CD4-positive, alpha-beta T cell (primary cell): ENCODE measurements at regions not wholly inside any gene's neighbourhood (a gene's known extent, or its start where the extent isn't known, plus 50 kb on each side); places are given as distances from the start of the nearest gene placed in this dataset.

ENCODE experiments used
- ATAC-seq: fragments of 200-7000 bp; cut with Tn5 transposase; one replicate; pipeline ENCODE4 v1.10.0; 2022; ENCODE audit warnings: mild to moderate bottlenecking; ENCODE audit not compliant: poor library complexity
- CTCF ChIA-PET: fragments of 350-600 bp; sonication (Branson Sonifier 250); formaldehyde crosslinking; loops from one replicate; lab custom pipeline; 2021; ENCODE audit warnings: antibody characterized with exemption, inconsistent platforms; lab: Charles Lee
- POLR2A ChIA-PET: fragments of 350-600 bp; sonication (Branson Sonifier 250); formaldehyde crosslinking; loops from one replicate; lab custom pipeline; 2021; ENCODE audit warnings: antibody characterized with exemption, inconsistent platforms; lab: Charles Lee
- DNase-seq, 14 experiments: peaks; one replicate each; pipeline ENCODE4 v3.0.0-alpha.2; 2013 to 2020; ENCODE audit warnings: mixed read lengths in 2 of 14
- H3K27ac ChIP-seq, 2 donors: one replicate each; pipeline versions ENCODE4 v1.5.1 to v1.7.0; 2013; ENCODE audit warnings: low read length in 2 of 2, low read depth in 1 of 2, mild to moderate bottlenecking in 1 of 2
- H3K27me3 ChIP-seq, 2 experiments: 1 replicate in 1 of 2; 2 replicates in 1 of 2; pipeline versions ENCODE4 v1.6.1 to v1.7.0; 2013; ENCODE audit warnings: low read length in 2 of 2, control low read depth in 1 of 2, mild to moderate bottlenecking in 1 of 2, moderate library complexity in 1 of 2; ENCODE audit not compliant: insufficient read depth in 2 of 2, control insufficient read depth in 1 of 2
- H3K36me3 ChIP-seq: one replicate; pipeline ENCODE4 v1.6.1; 2013; ENCODE audit warnings: low read length, control low read depth; ENCODE audit not compliant: insufficient read depth
- H3K4me1 ChIP-seq: one replicate; pipeline ENCODE4 v1.6.1; 2013; ENCODE audit warnings: low read length, control low read depth; ENCODE audit not compliant: insufficient read depth
- H3K4me3 ChIP-seq: one replicate; pipeline ENCODE4 v1.5.1; 2013; ENCODE audit warnings: mild to moderate bottlenecking, low read length, moderate library complexity
- H3K9me3 ChIP-seq, 2 experiments: 1 replicate in 1 of 2; 2 replicates in 1 of 2; pipeline versions ENCODE4 v1.6.1 to v1.7.0; 2013; ENCODE audit warnings: low read length in 2 of 2, mild to moderate bottlenecking in 2 of 2, control low read depth in 1 of 2, moderate library complexity in 1 of 2; ENCODE audit not compliant: control insufficient read depth in 1 of 2, insufficient read depth in 1 of 2
- H3K27ac Mint-ChIP-seq: one replicate; pipeline ENCODE4 v1.8.0; 2020; ENCODE audit warnings: mixed read lengths
- H3K27me3 Mint-ChIP-seq: one replicate; pipeline ENCODE4 v1.8.0; 2021; ENCODE audit warnings: mixed read lengths
- H3K36me3 Mint-ChIP-seq: one replicate; pipeline ENCODE4 v1.8.0; 2021; ENCODE audit warnings: low read depth, mixed read lengths
- H3K4me1 Mint-ChIP-seq: one replicate; pipeline ENCODE4 v1.8.0; 2021; ENCODE audit warnings: low read depth, mixed read lengths
- H3K4me3 Mint-ChIP-seq: one replicate; pipeline ENCODE4 v1.8.0; 2020; ENCODE audit warnings: mild to moderate bottlenecking, mixed read lengths
- H3K9me3 Mint-ChIP-seq: one replicate; pipeline ENCODE4 v1.8.0; 2020; ENCODE audit warnings: mixed read lengths
- intact Hi-C, 2 experiments: fragments of 100-400 bp; cut with DNase I in 1 of 2; cut with micrococcal nuclease in 1 of 2; formaldehyde crosslinking; loops; one replicate each; pipeline versions ENCODE4 v1.15.1 to v1.9.0; 2023 to 2025; cut with DNase I, micrococcal nuclease
- TF ChIP-seq, protein P1 (sequence below): fragments of 200-600 bp; IDR thresholded peaks from one replicate; pipeline ENCODE4 v1.8.0; 2022; ENCODE audit warnings: antibody characterized with exemption, mild to moderate bottlenecking

DNA sequence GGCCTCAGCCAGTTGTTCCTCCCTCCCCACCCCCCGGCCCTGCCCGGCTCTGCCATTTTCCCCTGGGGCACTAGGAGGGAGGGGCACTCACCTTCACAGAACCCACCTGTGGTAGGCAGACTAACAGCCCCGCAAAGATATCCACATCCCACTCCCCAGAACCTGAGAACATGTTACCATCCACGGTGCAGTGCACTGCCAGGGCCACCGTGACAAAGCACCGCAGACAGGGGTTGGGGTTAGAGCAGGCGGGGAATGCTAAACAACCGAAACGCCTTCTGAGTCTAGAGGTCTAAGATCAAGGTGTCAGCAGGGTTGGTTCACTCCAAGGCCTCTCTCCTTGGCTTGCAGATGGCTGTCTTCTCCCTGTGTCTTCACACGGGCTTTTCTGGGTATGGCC, 57.4 kb upstream of the NCOR2 start:
- TF ChIP-seq, protein P1, sequence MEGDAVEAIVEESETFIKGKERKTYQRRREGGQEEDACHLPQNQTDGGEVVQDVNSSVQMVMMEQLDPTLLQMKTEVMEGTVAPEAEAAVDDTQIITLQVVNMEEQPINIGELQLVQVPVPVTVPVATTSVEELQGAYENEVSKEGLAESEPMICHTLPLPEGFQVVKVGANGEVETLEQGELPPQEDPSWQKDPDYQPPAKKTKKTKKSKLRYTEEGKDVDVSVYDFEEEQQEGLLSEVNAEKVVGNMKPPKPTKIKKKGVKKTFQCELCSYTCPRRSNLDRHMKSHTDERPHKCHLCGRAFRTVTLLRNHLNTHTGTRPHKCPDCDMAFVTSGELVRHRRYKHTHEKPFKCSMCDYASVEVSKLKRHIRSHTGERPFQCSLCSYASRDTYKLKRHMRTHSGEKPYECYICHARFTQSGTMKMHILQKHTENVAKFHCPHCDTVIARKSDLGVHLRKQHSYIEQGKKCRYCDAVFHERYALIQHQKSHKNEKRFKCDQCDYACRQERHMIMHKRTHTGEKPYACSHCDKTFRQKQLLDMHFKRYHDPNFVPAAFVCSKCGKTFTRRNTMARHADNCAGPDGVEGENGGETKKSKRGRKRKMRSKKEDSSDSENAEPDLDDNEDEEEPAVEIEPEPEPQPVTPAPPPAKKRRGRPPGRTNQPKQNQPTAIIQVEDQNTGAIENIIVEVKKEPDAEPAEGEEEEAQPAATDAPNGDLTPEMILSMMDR, result no peak
- no peak for ATAC-seq

DNA sequence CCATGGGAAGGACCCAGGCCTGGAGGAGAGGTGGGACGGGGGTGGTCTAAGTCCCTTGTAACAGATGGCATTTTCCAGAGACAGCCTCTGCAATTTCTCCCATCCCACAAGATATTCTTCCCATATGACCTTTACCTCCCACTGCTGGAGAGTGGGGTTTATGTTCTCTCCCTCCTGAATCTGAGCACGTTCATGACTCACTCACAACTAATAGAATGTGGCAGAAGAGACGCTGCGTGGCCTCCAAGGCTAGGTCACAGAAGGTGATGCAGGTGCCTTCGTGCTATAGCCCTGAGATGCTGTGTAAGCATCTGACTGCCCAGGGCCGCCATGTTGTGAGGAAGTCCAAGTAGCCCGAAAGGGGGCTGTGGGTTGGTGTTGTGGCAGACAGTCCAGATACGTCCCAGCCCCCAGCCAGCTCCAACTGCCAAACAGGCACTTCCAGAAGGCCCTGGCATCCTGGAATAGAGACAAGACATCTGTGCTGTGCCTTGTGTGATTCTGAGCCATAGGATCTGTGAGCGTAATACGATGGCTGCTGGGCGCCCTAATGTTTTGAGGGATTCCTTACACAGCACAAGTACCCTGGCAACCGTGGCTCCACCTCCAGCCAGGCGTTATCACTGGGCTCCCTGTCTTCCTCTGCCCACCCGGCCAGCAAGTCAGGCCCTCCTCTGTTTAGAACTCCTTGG, 56.1 kb upstream of the NCOR2 start:
- Histone ChIP-seq H3K9me3 (peaks cover 0 to 20% of the 10 kb centered on the region in 2 experiments), H3K27ac (no peak overlapping the region), H3K4me1 (no peaks in the 10 kb centered on the region), H3K27me3 (no peaks in the 10 kb centered on the region), H3K4me3 (no peak overlapping the region), H3K36me3 (no peaks in the 10 kb centered on the region)
- Mint-ChIP-seq H3K27me3 (no peaks in the 10 kb centered on the region), H3K4me1 (no peaks in the 10 kb centered on the region), H3K4me3 (no peak overlapping the region), H3K36me3 (no peaks in the 10 kb centered on the region), H3K27ac (no peak overlapping the region), H3K9me3 (no peaks in the 10 kb centered on the region)
- no peak for ATAC-seq
- POLR2A ChIA-PET, result no interaction called here
- no peak for DNase-seq
- TF ChIP-seq, protein P1, result no peak
- intact Hi-C loops, result no loop called here
- CTCF ChIA-PET, result no interaction called here

More for the DNA sequence above, 57.4 kb upstream of the NCOR2 start:
- H3K4me3 ChIP-seq, result no peak overlapping the region
- Mint-ChIP-seq H3K36me3 (no peaks in the 10 kb centered on the region), H3K27ac (no peak overlapping the region), H3K9me3 (no peaks in the 10 kb centered on the region), H3K4me1 (no peaks in the 10 kb centered on the region), H3K27me3 (no peaks in the 10 kb centered on the region), H3K4me3 (no peak overlapping the region)
- POLR2A ChIA-PET, result no interaction called here
- no peak for DNase-seq
- no peaks in the 10 kb centered on the region for H3K36me3 ChIP-seq
- intact Hi-C loops, result no loop called here
- CTCF ChIA-PET, result no interaction called here
- H3K27ac ChIP-seq, result no peak overlapping the region
- peaks cover 0 to 20% of the 10 kb centered on the region in 2 experiments for H3K9me3 ChIP-seq
- no peaks in the 10 kb centered on the region for H3K4me1 ChIP-seq
- H3K27me3 ChIP-seq, result no peaks in the 10 kb centered on the region

DNA sequence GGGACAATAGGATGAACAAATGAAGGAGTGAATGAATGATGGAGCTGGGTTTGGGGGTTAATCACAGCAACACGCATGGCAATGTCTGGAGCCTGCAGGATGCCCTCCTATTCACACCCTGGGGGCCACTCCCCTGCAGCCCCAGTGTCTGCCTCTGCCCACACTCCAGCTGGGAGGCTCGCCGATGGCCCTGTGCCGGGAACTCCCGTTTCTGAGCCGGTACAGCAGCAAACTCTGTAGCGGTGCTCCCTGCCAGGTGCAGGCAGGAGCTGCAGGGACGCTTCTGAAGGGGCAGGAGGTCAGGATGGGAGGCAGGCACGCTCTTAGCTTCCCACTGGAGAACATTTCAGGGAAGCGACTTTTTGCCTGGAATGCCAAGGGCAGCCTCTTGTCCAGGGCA, 55.4 kb upstream of the NCOR2 start:
- DNase-seq, result no peak
- ChIA-PET CTCF (no interaction called here), POLR2A (no interaction called here)
- Mint-ChIP-seq H3K4me1 (no peaks in the 10 kb centered on the region), H3K36me3 (no peaks in the 10 kb centered on the region), H3K27me3 (no peaks in the 10 kb centered on the region), H3K27ac (no peak overlapping the region), H3K4me3 (no peak overlapping the region), H3K9me3 (no peaks in the 10 kb centered on the region)
- Histone ChIP-seq H3K27ac (no peak overlapping the region), H3K27me3 (no peaks in the 10 kb centered on the region), H3K4me1 (no peaks in the 10 kb centered on the region), H3K4me3 (no peak overlapping the region), H3K9me3 (peaks cover 0 to 20% of the 10 kb centered on the region in 2 experiments), H3K36me3 (no peaks in the 10 kb centered on the region)
- intact Hi-C loops, result no loop called here
- ATAC-seq, result no peak
- TF ChIP-seq, protein P1, result no peak
